AG10803 (cell line): ENCODE measurements at regions not wholly inside any gene's neighbourhood (a gene's known extent, or its start where the extent isn't known, plus 50 kb on each side); places are given as distances from the start of the nearest gene placed in this dataset.
"Not testable (repeated sequence)": the region's sequence is repeated elsewhere in the genome, so short reads cannot be mapped to it uniquely, and the experiment has no call there.

Source experiments
- DNase-seq: peaks from one replicate; pipeline ENCODE4 v3.0.0; 2010; ENCODE audit warnings: low read depth
- H3K4me3 ChIP-seq: 2 replicates; pipeline ENCODE4 v1.5.1; 2011; ENCODE audit warnings: mild to moderate bottlenecking, low read length, control low read depth
- TF ChIP-seq, protein P1 (sequence below): conservative IDR thresholded peaks from 2 replicates; pipeline ENCODE4 v1.5.1; 2011; ENCODE audit warnings: mild to moderate bottlenecking, low read length, control low read depth, inconsistent platforms

DNA sequence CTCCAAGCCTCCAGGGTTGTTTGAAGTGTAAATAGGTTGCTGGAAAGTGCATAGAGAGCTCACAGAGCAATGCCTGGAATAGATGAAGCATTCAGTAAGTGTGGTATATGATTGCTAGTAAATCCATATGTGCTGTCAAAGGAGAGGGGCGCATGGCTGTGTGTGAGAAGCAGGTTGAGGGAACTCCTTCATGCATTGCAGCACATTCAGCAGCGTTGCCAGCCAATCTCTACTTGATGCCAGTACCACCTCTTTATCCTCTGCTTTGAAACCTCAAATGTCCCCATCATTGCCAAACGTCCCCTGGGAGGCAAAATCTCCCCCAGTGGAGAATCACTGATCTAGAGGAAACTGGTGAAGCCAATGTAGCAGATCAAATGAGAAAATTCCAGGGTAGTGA lies 82.7 kb upstream of the RALGAPA2 start:
- DNase-seq, result no peak
- TF ChIP-seq, protein P1, sequence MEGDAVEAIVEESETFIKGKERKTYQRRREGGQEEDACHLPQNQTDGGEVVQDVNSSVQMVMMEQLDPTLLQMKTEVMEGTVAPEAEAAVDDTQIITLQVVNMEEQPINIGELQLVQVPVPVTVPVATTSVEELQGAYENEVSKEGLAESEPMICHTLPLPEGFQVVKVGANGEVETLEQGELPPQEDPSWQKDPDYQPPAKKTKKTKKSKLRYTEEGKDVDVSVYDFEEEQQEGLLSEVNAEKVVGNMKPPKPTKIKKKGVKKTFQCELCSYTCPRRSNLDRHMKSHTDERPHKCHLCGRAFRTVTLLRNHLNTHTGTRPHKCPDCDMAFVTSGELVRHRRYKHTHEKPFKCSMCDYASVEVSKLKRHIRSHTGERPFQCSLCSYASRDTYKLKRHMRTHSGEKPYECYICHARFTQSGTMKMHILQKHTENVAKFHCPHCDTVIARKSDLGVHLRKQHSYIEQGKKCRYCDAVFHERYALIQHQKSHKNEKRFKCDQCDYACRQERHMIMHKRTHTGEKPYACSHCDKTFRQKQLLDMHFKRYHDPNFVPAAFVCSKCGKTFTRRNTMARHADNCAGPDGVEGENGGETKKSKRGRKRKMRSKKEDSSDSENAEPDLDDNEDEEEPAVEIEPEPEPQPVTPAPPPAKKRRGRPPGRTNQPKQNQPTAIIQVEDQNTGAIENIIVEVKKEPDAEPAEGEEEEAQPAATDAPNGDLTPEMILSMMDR, result no peak
- no peak overlapping the region for H3K4me3 ChIP-seq

DNA sequence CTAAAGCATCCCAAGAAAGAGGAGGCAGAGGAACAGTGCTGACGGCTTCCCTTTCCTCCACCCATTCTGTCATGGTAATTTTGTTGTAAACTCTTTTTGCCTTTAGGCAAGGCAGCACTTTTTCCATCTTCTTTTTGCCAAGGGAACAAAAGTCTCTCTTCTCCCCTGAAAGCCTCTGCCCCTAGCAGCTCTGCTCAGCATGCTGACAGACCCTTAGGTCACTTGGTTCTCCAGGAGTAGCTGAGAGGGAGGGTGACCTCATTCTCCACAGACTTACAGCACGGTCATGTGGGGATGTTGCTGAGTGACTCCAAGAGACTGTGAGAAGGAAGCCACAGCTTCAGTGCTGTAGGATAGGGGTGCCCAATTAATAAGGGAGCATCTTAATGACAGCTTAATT lies 81.1 kb upstream of the RALGAPA2 start:
- no peak for DNase-seq
- TF ChIP-seq, protein P1, result no peak
- H3K4me3 ChIP-seq, result no peak overlapping the region

DNA sequence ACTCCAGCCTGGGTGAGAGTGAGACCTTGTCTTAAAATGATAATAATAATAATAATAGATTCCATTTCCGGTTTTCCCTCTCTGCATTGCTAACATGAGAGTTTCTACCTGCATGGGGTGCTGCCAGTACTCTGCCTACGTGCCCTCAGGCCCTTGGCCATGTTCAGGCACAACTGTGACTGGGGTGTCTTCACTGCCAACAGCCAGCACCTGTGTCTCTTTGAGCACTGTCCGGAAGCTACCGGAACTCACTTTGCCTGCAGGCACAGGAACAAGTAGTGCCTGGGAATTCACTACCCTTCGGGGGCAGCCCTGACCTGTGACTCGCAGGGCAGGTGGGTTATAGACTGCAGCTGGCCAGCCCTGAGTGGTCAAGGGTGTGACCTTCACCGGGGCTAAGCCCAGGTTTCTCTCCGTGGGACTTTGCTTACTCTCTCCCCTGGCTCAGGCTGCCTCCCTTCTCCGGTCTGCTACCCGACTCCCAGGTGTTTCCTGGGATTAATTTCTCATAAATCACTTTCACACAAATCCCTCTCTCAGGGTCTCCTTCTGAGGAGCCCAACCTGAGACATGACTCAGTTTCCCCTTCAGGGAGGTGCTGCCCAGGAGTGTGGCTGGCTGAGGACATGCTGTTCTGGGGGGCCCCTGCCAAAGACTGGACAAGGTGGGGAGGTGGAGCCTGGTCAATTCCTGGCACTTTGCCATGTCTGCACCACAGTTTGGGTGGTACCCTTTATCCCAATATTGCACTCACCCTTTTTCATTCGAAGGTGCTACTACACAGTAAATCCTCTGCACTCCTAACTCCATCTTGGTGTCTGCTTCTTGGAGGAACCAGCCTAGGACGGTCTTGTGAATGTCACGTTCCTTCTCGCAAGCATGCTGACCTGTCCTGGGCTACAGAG lies 79.5 kb upstream of the RALGAPA2 start:
- no peak overlapping the region for H3K4me3 ChIP-seq
- TF ChIP-seq, protein P1, result no peak
- no peak for DNase-seq

DNA sequence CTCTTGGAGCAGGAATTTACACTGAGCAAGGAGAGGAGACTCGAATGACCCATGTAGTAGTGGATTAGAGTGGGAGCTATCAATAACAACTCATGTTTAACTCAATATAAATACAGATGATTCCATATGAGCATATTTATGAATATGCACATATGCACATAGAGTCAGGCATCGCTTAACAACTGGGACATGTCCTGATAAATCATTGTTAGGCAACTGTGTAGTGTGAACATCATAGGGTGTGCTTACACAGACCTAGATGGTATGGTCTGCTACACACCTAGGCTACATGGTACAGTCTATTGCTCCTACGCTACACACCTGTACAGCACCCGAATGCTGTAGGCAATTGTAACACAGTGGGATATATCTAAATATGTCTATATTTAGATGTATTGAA lies 75.9 kb upstream of the RALGAPA2 start:
- TF ChIP-seq, protein P1, result no peak
- no peak overlapping the region for H3K4me3 ChIP-seq
- no peak for DNase-seq

DNA sequence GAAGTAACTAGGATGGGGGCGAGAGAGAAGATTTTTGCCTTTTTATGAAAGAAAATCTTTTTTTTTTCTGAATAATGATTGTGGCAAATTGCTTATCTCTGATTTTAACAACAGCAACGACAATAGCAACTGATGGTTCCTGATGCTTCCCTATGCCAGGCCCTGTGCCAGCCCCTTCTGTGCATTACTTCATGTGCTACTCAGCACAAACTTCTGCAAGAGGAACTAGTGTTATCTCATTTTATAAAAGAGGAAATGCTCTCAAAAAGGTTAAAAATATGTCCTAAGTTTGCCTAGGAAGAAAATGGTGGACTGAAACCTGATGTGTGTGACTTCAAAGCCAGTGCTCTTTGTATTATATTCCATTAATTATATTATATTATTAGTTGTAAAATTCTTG lies 74.0 kb upstream of the RALGAPA2 start:
- no peak for DNase-seq
- H3K4me3 ChIP-seq, result no peak overlapping the region
- TF ChIP-seq, protein P1, result no peak

DNA sequence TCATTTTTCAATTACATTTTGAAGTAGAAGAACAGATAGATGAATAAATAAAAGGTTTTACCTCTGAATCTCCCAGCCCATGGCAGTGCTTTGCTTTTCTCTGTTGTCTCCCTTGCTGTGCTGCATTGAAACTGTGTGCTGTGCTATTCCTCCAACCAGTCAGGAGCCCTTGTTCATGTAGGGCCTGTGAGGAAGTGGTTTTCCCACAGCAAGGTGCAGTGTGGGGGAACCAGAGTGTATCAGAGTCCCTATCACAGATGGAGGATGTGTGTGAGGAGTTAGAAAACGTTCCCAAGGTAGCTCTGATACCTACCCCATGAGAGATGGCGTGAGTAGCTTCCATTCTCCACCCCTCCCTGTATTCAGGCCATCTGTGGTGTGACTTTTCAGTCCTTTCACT lies 72.8 kb upstream of the RALGAPA2 start:
- H3K4me3 ChIP-seq, result no peak overlapping the region
- DNase-seq, result no peak
- TF ChIP-seq, protein P1, result no peak

DNA sequence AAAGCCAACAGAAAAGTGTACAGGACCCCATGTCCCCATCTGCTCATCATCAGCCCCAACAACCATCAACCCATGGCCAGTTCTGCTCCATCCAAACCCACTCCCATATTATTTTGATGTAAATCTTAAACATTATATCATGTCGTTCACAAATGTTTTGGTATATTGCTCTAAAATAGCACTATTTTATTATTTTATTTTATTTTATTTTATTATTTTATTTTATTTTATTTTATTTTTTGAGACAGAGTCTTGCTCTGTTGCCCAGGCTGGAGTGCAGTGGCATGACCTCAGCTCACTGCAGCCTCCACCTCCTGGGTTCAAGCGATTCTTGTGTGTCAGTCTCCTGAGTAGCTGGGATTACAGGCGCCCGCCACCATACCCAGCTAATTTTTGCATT lies 72.0 kb upstream of the RALGAPA2 start:
- not testable (repeated sequence) for H3K4me3 ChIP-seq, DNase-seq
